Astrocyte of the spinal cord (primary cell): ENCODE measurements at regions not wholly inside any gene's neighbourhood (a gene's known extent, or its start where the extent isn't known, plus 50 kb on each side); places are given as distances from the start of the nearest gene placed in this dataset.

Experiments used
- DNase-seq: peaks from one replicate; pipeline ENCODE4 v3.0.0; 2011; ENCODE audit warnings: low read depth, low spot score
- H3K4me3 ChIP-seq: 2 replicates; pipeline ENCODE4 v1.5.1; 2011; ENCODE audit warnings: low read depth, mild to moderate bottlenecking, low read length, moderate library complexity
- in situ Hi-C: cut with HindIII; loops from 2 replicates; pipeline ENCODE4 v1.10.0; 2017; ENCODE audit warnings: low sequenced_read_pairs
- TF ChIP-seq, protein P1 (sequence below): IDR thresholded peaks from 2 replicates; pipeline ENCODE4 v1.5.1; 2012; ENCODE audit warnings: low read depth, mild to moderate bottlenecking, low read length, inconsistent platforms

DNA sequence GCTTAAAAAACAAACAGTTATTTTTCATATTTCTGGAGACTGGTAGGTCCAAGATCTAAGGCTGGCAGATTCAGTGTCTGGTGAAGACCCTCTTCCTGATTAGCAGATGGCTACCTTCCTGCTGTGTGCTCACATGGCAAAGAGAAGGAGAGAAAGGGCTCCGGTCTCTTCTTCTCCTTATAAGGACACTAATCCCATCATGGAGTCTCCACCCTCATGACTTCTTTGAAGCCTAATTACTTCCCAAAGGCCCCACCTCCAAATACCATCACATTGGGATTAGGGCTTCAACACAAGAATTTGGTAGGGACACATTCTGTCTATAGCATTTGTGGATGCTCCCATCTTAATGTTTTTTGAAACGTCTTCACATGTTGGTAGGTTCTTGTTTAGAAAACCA, 391.1 kb downstream of the TMEM161B start:
- DNase-seq = no peak
- no peak overlapping the region for H3K4me3 ChIP-seq
- in situ Hi-C loops = no loop called here
- TF ChIP-seq, protein P1, sequence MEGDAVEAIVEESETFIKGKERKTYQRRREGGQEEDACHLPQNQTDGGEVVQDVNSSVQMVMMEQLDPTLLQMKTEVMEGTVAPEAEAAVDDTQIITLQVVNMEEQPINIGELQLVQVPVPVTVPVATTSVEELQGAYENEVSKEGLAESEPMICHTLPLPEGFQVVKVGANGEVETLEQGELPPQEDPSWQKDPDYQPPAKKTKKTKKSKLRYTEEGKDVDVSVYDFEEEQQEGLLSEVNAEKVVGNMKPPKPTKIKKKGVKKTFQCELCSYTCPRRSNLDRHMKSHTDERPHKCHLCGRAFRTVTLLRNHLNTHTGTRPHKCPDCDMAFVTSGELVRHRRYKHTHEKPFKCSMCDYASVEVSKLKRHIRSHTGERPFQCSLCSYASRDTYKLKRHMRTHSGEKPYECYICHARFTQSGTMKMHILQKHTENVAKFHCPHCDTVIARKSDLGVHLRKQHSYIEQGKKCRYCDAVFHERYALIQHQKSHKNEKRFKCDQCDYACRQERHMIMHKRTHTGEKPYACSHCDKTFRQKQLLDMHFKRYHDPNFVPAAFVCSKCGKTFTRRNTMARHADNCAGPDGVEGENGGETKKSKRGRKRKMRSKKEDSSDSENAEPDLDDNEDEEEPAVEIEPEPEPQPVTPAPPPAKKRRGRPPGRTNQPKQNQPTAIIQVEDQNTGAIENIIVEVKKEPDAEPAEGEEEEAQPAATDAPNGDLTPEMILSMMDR = no peak

DNA sequence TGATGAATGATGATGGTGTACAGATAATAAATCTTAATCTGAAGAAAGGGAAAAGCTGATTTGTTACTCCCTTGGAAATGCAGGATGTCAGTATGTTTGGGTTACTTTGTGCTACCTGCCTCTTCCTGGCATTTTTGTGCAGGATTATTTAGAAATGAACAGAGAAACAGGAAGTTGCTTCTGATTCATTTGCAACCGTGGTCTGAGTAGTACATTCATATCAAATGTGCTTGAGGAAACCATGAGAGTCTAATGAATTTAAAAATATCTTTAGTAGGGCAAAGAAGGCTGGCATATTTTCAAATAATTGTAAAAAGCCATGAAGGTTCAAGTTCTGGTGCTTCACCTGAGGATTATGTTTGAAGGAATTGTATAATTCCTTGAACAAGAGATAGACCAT, 391.6 kb downstream of the TMEM161B start:
- TF ChIP-seq, protein P1 = no peak
- no peak for DNase-seq
- H3K4me3 ChIP-seq = no peak overlapping the region
- in situ Hi-C loops = no loop called here

DNA sequence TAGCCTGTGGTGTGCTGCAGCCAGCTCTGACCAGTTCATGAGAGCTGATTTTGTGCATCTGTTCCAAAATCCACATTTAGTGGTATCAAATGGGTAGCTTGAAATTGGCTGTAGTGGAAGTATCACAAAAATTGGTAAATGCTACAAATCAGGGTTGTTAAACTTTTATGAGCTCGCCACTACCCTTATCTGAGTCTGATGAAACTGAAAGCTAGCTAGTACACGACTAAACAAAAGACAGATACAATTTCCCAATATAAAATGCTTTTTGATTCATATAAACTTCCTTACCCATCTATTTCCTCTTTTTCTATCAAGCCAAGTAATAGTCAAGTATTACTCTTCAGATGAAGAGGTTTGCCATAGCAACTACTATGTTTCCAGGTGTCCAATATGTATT, 392.0 kb downstream of the TMEM161B start:
- in situ Hi-C loops = no loop called here
- DNase-seq = no peak
- TF ChIP-seq, protein P1 = no peak
- no peak overlapping the region for H3K4me3 ChIP-seq

DNA sequence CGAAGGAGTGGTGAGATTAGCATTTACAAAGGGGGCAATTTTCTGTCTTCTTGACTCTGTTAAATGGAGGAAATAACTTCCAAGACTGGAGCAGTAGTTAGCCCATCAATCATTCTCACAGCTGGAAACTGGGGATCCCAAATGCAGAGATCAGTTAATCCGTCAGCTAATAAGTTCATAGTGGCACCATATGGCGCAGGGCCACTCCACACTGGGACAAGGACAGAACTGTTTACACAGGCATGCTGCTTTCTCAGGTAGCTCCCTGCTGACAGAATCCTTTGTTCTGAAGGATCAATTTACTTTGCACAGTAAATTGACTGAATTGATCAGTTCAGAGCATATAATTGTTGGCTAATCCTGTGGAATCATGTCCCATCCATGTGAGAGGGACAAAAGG, 395.7 kb downstream of the TMEM161B start:
- TF ChIP-seq, protein P1 = no peak
- in situ Hi-C loops = no loop called here
- no peak for DNase-seq
- no peak overlapping the region for H3K4me3 ChIP-seq

DNA sequence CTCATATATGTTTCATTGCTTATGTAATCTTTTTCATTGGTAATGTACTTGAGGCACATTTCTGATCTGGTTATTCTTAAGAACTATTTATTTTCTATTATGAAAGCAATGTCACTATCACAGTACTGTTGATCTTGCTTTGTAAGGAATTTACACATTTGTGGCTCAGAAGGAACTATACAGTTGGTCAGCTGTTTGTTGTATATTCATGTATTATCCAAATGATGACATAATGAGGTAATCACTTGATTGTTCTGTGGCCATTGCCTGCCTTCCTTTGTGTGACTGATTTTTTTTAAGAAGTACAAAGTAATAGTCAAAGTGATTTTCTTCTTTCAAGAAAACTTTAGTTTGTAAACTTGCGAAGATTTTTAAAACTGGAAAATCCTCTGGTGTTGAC, 399.9 kb downstream of the TMEM161B start:
- no peak overlapping the region for H3K4me3 ChIP-seq
- TF ChIP-seq, protein P1 = no peak
- no peak for DNase-seq
- in situ Hi-C loops = no loop called here

DNA sequence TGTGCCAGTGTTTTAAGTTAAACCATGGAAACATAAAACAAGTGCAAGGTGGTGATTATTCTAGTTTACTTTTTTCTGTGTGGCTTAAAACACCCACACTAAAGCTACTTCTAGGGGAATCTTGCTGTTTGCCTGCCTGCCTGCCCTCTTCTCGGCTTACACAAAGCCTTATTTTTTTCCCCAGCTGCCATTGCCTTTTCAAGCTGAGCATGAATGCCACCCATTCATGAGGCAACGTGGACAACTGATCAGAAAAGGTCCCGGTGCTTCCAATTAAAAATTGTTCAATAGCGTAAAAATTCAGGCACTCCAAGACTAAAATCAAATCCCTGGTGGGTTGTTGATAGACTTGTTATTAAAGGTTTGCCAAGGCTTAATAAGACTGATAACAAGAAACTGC, 401.4 kb downstream of the TMEM161B start:
- H3K4me3 ChIP-seq = no peak overlapping the region
- in situ Hi-C loops = no loop called here
- TF ChIP-seq, protein P1 = no peak
- no peak for DNase-seq

DNA sequence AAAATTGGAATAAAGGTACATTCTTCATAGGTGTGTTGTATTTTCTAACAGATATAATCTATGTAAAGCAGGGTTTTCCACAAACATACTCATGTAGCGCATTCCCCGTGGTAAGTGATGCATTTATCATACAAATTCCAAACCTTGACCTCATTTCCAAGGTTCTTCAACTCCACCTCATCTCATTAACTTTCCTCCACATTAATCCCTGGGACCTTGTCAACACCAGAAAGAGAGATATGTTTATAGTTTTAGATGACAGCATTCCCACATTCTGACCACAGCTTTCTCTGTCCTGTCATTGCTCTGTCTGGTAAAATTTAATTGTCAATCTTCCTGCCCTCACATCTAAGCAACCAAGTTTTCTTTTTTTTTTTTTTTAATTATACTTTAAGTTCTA, 415.1 kb downstream of the TMEM161B start:
- no peak for DNase-seq
- H3K4me3 ChIP-seq = no peak overlapping the region
- TF ChIP-seq, protein P1 = no peak
- in situ Hi-C loops = no loop called here
